OCI-LY3 (cell line): ENCODE measurements at regions not wholly inside any gene's neighbourhood (a gene's known extent, or its start where the extent isn't known, plus 50 kb on each side); places are given as distances from the start of the nearest gene placed in this dataset.

ENCODE experiments used
- H2AFZ ChIP-seq: fragments of 200-600, 300-600 bp; shearing (Covaris generic); 2 replicates; pipeline ENCODE4 v1.6.0; 2014; ENCODE audit warnings: antibody characterized with exemption, low read depth, low read length
- H3K27ac ChIP-seq: fragments of 200-600, 300-600 bp; sonication (generic); 2 replicates; pipeline ENCODE4 v1.5.1; 2014; ENCODE audit warnings: mild to moderate bottlenecking, low read length, moderate library complexity, mixed read lengths
- H3K27me3 ChIP-seq: fragments of 200-600, 300-600 bp; sonication (generic); 2 replicates; pipeline ENCODE4 v1.6.1; 2014; ENCODE audit warnings: low read depth, low read length, mixed read lengths
- H3K36me3 ChIP-seq: fragments of 200-600, 300-600 bp; sonication (generic); replicated peaks from 2 replicates; pipeline ENCODE3; 2014; ENCODE audit warnings: low read depth, low read length, mixed read lengths
- H3K4me1 ChIP-seq: fragments of 300-600, 200-600 bp; sonication (generic); 2 replicates; pipeline ENCODE4 v1.6.1; 2014; ENCODE audit warnings: low read length, mixed read lengths
- H3K4me2 ChIP-seq: fragments of 200-600, 300-600 bp; sonication (generic); 2 replicates; pipeline ENCODE4 v1.6.1; 2014; ENCODE audit warnings: low read length, mixed read lengths
- H3K4me3 ChIP-seq: fragments of 300-600, 200-600 bp; sonication (generic); 2 replicates; pipeline ENCODE4 v1.5.1; 2014; ENCODE audit warnings: antibody characterized with exemption, mild to moderate bottlenecking, low read length, moderate library complexity
- H3K79me2 ChIP-seq: fragments of 300-600, 200-600 bp; shearing (Covaris generic); 2 replicates; pipeline ENCODE4 v1.6.1; 2014; ENCODE audit warnings: mild to moderate bottlenecking, low read length, mixed read lengths
- H3K9ac ChIP-seq: fragments of 300-600, 200-600 bp; shearing (Covaris generic); 2 replicates; pipeline ENCODE4 v1.6.0; 2014; ENCODE audit warnings: mild to moderate bottlenecking, low read length, moderate library complexity
- H3K9me3 ChIP-seq: fragments of 200-600, 300-600 bp; shearing (Covaris generic); 2 replicates; pipeline ENCODE4 v1.6.1; 2014; ENCODE audit warnings: low read length, mixed read lengths; ENCODE audit not compliant: insufficient read depth
- H4K20me1 ChIP-seq: fragments of 200-600, 300-600 bp; sonication (generic); 2 replicates; pipeline ENCODE4 v1.6.1; 2016; ENCODE audit warnings: low read length, mixed read lengths; ENCODE audit not compliant: insufficient read depth
- CTCF ChIP-seq: fragments of 200-600, 300-600 bp; sonication (generic); IDR thresholded peaks from 2 replicates; pipeline ENCODE4 v1.5.1; 2014; ENCODE audit warnings: antibody characterized with exemption, low read length, low read depth
- EZH2phosphoT487 ChIP-seq: fragments of 200-600 bp; shearing (Covaris generic); IDR thresholded peaks from 2 replicates; pipeline ENCODE4 v1.6.1; 2018; ENCODE audit warnings: antibody characterized with exemption, mixed run types, low read depth

GRCh38 chr3:159928666-159929065 is 60.0 kb upstream of the IL12A start:
- Histone ChIP-seq H3K9me3 (peaks cover 7% of the 10 kb centered on the region; the same call in 1 of the 2 replicates), H3K4me3 (no peak overlapping the region), H2AFZ (0 out of 2 replicates have a peak overlapping the region, but pooled peaks have one; percentile 6), H3K27ac (peak overlapping the region; percentile 63), H3K4me1 (peaks cover 45% of the 10 kb centered on the region), H4K20me1 (no peaks in the 10 kb centered on the region), H3K27me3 (no peaks in the 10 kb centered on the region), H3K36me3 (peaks cover 10% of the 10 kb centered on the region), H3K4me2 (peak overlapping the region; percentile 33), H3K9ac (peak overlapping the region; percentile 24), H3K79me2 (no peaks in the 10 kb centered on the region)
- TF ChIP-seq CTCF (no peak), EZH2phosphoT487 (no peak)

- Histone ChIP-seq H3K4me3 (peak overlapping the region; percentile 3; the same call in 1 of the 2 replicates), H3K79me2 (no peaks in the 10 kb centered on the region), H3K9ac (peak overlapping the region; percentile 38; the same call in 1 of the 2 replicates), H3K27ac (peak overlapping the region; percentile 63), H2AFZ (peak overlapping the region; percentile 59), H3K4me2 (peak overlapping the region; percentile 45), H3K9me3 (peaks cover 13% of the 10 kb centered on the region), H3K4me1 (peaks cover 37% of the 10 kb centered on the region), H4K20me1 (no peaks in the 10 kb centered on the region), H3K27me3 (no peaks in the 10 kb centered on the region), H3K36me3 (peaks cover 10% of the 10 kb centered on the region)
- TF ChIP-seq CTCF, result peak; percentile 66
- TF ChIP-seq EZH2phosphoT487, result no peak
Measured at GRCh38 chr3:159929171-159930141, 59.2 kb upstream of the IL12A start.

GRCh38 chr3:159934216-159934615 is 54.4 kb upstream of the IL12A start:
- Histone ChIP-seq H3K27me3 (no peaks in the 10 kb centered on the region), H3K36me3 (peaks cover 10% of the 10 kb centered on the region)
- TF ChIP-seq CTCF, result no peak
- TF ChIP-seq EZH2phosphoT487, result no peak

GRCh38 chr3:159936541-159936940 is 52.1 kb upstream of the IL12A start:
- TF ChIP-seq CTCF, result no peak
- no peak for TF ChIP-seq EZH2phosphoT487
- Histone ChIP-seq H3K9me3 (peaks cover 12% of the 10 kb centered on the region), H3K36me3 (peaks cover 9% of the 10 kb centered on the region), H2AFZ (no peak overlapping the region), H3K27me3 (no peaks in the 10 kb centered on the region), H3K4me2 (no peak overlapping the region), H3K27ac (no peak overlapping the region), H3K9ac (no peak overlapping the region), H4K20me1 (no peaks in the 10 kb centered on the region), H3K4me3 (no peak overlapping the region), H3K4me1 (peaks cover 23% of the 10 kb centered on the region), H3K79me2 (no peaks in the 10 kb centered on the region)

More at GRCh38 chr3:159934216-159934615, 54.4 kb upstream of the IL12A start:
- H3K4me2 ChIP-seq, result no peak overlapping the region
- no peak overlapping the region for H3K4me3 ChIP-seq
- no peak overlapping the region for H3K9ac ChIP-seq
- peaks cover 22% of the 10 kb centered on the region for H3K4me1 ChIP-seq
- peaks cover 13% of the 10 kb centered on the region for H3K9me3 ChIP-seq
- no peaks in the 10 kb centered on the region for H3K79me2 ChIP-seq
- H4K20me1 ChIP-seq, result no peaks in the 10 kb centered on the region
- no peak overlapping the region for H2AFZ ChIP-seq
- no peak overlapping the region for H3K27ac ChIP-seq
